Peyer's patch (tissue), 4 donors: ENCODE measurements at regions not wholly inside any gene's neighbourhood (a gene's known extent, or its start where the extent isn't known, plus 50 kb on each side); places are given as distances from the start of the nearest gene placed in this dataset.

Experiments
- DNase-seq, 3 donors: peaks; one replicate each; pipeline ENCODE4 v3.0.0-alpha.2; 2017 to 2019
- H3K27ac ChIP-seq, 4 donors: fragments of 200-600 bp; sonication (generic); one replicate each; pipeline ENCODE4 v1.5.1; 2016 to 2019
- H3K27me3 ChIP-seq, 2 donors: fragments of 200-600 bp; sonication (generic); one replicate each; pipeline ENCODE4 v1.5.1; 2019
- H3K36me3 ChIP-seq, 3 donors: fragments of 200-600 bp; sonication (generic); one replicate each; pipeline ENCODE4 v1.5.1; 2016 to 2019
- H3K4me1 ChIP-seq, 4 donors: fragments of 200-600 bp; sonication (generic); one replicate each; pipeline ENCODE4 v1.5.1; 2016 to 2019
- H3K4me3 ChIP-seq, 4 donors: fragments of 200-600 bp; sonication (generic); 1 replicate in 3 of 4; 2 replicates in 1 of 4; pipeline ENCODE4 v1.5.1; 2016 to 2019; ENCODE audit warnings: mild to moderate bottlenecking in 1 of 4
- H3K9me3 ChIP-seq, 4 donors: fragments of 200-600 bp; sonication (generic); one replicate each; pipeline ENCODE4 v1.5.1; 2016 to 2019; ENCODE audit warnings: mild to moderate bottlenecking in 1 of 4
- CTCF ChIP-seq, 6 experiments: fragments of 450-650 bp in 4 of 6; fragments of 200-600 bp in 2 of 6; sonication (generic) in 1 of 6; IDR thresholded peaks; one replicate each; pipeline ENCODE4 v1.5.1; 2017 to 2019; ENCODE audit warnings: antibody characterized with exemption in 6 of 6, mild to moderate bottlenecking in 3 of 6, moderate library complexity in 1 of 6
- POLR2A ChIP-seq, 2 donors: fragments of 450-650 bp; IDR thresholded peaks; one replicate each; pipeline ENCODE4 v1.5.1; 2017; ENCODE audit warnings: antibody characterized with exemption in 2 of 2, mild to moderate bottlenecking in 2 of 2, moderate library complexity in 2 of 2

DNA sequence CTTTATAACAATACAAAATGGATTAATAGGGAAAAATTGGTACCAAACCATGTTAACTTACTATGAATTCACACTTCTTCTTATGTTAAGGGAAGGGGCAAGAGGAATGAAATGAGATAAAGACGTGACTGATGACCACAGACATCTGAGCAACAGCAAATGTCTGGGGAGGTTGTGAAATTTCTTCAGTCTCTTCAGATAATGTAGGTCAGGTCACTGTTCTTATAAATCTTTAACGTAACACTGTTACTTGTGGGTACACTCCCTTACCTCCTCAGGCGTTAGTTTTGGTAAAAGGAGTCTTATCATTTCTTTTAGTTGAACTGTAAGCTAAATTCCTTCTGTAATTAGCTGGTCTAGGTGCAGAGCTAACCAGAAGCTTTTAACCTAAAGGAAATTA is 405.0 kb upstream of the LRFN5 start:
- Histone ChIP-seq H3K27me3 (no peaks in the 10 kb centered on the region), H3K27ac (no peak overlapping the region), H3K4me3 (no peak overlapping the region), H3K4me1 (no peaks in the 10 kb centered on the region), H3K36me3 (no peaks in the 10 kb centered on the region), H3K9me3 (no peaks in the 10 kb centered on the region)
- no peak for DNase-seq
- TF ChIP-seq CTCF (IDR thresholded peaks at IDR 0.05) (no peak), POLR2A (IDR thresholded peaks at IDR 0.05) (no peak)

GRCh38 chr14:41187868-41188267 is 418.8 kb upstream of the LRFN5 start:
- peaks cover 0 to 5% (median 0%) of the 10 kb centered on the region in 4 donors for H3K9me3 ChIP-seq

DNA sequence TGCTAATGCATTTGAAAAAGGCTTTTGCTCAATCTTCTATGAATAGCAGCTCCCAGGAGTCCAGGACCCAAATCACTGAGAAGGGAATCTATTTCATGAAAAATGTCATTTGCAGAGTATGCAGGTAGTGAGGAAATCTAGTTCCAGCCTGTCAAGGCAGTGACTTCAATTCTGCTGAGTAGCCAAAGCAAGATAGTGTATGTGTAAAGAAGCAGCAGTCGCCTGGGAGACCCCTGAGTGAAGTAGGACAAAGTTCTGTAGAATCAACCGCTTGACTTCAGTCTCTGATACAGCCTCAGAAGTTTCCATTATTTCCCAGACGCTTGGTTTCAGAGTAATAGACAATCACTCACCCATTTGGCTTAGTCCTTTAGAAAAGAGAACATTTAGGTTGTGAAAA is 435.6 kb upstream of the LRFN5 start:
- DNase-seq: no peak
- Histone ChIP-seq H3K4me1 (no peaks in the 10 kb centered on the region), H3K27ac (no peak overlapping the region), H3K27me3 (no peaks in the 10 kb centered on the region), H3K9me3 (no peaks in the 10 kb centered on the region), H3K36me3 (no peaks in the 10 kb centered on the region), H3K4me3 (no peak overlapping the region)
- TF ChIP-seq CTCF (IDR thresholded peaks at IDR 0.05) (no peak), POLR2A (IDR thresholded peaks at IDR 0.05) (no peak)

More at GRCh38 chr14:41187868-41188267, 418.8 kb upstream of the LRFN5 start:
- no peaks in the 10 kb centered on the region for H3K4me1 ChIP-seq
- no peaks in the 10 kb centered on the region for H3K36me3 ChIP-seq
- no peak for TF ChIP-seq CTCF (IDR thresholded peaks at IDR 0.05)
- no peak overlapping the region for H3K27ac ChIP-seq
- no peak for DNase-seq
- no peak overlapping the region for H3K4me3 ChIP-seq
- no peaks in the 10 kb centered on the region for H3K27me3 ChIP-seq

DNA sequence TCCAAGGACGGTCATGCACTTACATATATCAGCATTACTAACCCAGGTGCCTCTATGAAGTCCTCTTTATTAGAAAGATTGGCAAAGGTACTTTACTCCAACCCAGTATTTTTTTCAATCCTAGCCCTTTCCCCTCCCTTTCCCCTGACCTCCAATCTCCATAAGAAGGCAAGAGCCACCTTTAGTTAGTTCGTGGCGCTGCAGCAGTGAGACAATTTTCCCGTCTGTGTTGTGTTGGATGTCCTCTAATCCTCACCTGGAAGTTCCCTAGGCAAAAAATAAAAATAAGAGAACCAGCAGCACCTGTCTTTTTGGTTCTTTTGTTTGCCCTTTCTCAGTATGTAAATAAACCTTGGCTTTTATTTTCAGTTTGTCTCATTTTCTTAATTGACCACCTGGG is 439.6 kb upstream of the LRFN5 start:
- Histone ChIP-seq H3K27ac (no peak overlapping the region), H3K27me3 (no peaks in the 10 kb centered on the region), H3K4me3 (no peak overlapping the region), H3K36me3 (no peaks in the 10 kb centered on the region), H3K9me3 (no peaks in the 10 kb centered on the region), H3K4me1 (no peaks in the 10 kb centered on the region)
- no peak for DNase-seq
- TF ChIP-seq POLR2A (IDR thresholded peaks at IDR 0.05) (no peak), CTCF (IDR thresholded peaks at IDR 0.05) (no peak)

- Histone ChIP-seq H3K27ac (no peak overlapping the region), H3K4me1 (no peaks in the 10 kb centered on the region), H3K4me3 (no peak overlapping the region), H3K9me3 (no peaks in the 10 kb centered on the region), H3K27me3 (no peaks in the 10 kb centered on the region), H3K36me3 (no peaks in the 10 kb centered on the region)
- no peak for TF ChIP-seq CTCF (IDR thresholded peaks at IDR 0.05)
- no peak for TF ChIP-seq POLR2A (IDR thresholded peaks at IDR 0.05)
- no peak for DNase-seq
Observed at GRCh38 chr14:41154143-41154807, 452.4 kb upstream of the LRFN5 start.

DNA sequence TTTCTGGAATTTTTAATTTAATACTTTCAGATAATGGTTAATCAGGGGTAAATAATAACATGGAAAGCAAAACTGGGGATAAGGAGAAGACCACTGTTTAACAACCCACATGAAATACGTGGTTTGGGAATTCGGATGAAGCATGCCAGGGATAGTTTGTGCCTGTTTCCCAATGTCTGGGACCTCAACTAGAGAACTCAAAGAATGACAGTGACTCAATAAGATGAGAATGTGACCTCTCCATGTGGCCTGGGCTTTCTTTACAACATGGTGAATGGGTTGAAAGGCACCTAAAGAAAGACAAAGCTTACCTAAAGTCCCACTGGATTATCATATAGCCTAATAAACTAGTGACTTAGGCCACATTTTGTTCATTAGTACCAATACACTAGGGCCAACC is 460.3 kb upstream of the LRFN5 start:
- Histone ChIP-seq H3K27ac (no peak overlapping the region), H3K4me3 (no peak overlapping the region), H3K4me1 (no peaks in the 10 kb centered on the region), H3K9me3 (peaks cover 0 to 4% (median 0%) of the 10 kb centered on the region in 4 donors), H3K27me3 (no peaks in the 10 kb centered on the region), H3K36me3 (no peaks in the 10 kb centered on the region)
- TF ChIP-seq CTCF (IDR thresholded peaks at IDR 0.05) (no peak), POLR2A (IDR thresholded peaks at IDR 0.05) (no peak)
- DNase-seq: no peak
